Stimulated activated naive CD8-positive, alpha-beta T cell treated with anti-CD3 and anti-CD28 coated beads, Interleukin-15, amount 100 ng/mL, for 72 hours (primary cell): ENCODE measurements at regions not wholly inside any gene's neighbourhood (a gene's known extent, or its start where the extent isn't known, plus 50 kb on each side); places are given as distances from the start of the nearest gene placed in this dataset.
A peak's percentile ranks its signal among the peaks of the same experiment; 100 is the strongest.

Experiments
- ATAC-seq: fragments of 150-1000 bp; cut with Tn5 transposase; 2 replicates; pipeline ENCODE4 v1.10.0; 2021; ENCODE audit warnings: mild to moderate bottlenecking, moderate library complexity
- DNase-seq, 2 donors: peaks; one replicate each; pipeline ENCODE4 v3.0.0; 2021 to 2022
- H3K27ac Mint-ChIP-seq, 2 donors: one replicate each; pipeline ENCODE4 v1.8.0; 2022; ENCODE audit warnings: mild to moderate bottlenecking in 2 of 2, mixed read lengths in 2 of 2, moderate library complexity in 2 of 2
- H3K27me3 Mint-ChIP-seq: one replicate; pipeline ENCODE4 v1.8.0; 2022; ENCODE audit warnings: mixed read lengths
- H3K4me1 Mint-ChIP-seq: one replicate; pipeline ENCODE4 v1.8.0; 2022; ENCODE audit warnings: mild to moderate bottlenecking, mixed read lengths
- H3K4me3 Mint-ChIP-seq, 2 donors: one replicate each; pipeline ENCODE4 v1.8.0; 2022; ENCODE audit warnings: mild to moderate bottlenecking in 2 of 2, mixed read lengths in 2 of 2, moderate library complexity in 1 of 2
- H3K9me3 Mint-ChIP-seq, 2 donors: one replicate each; pipeline ENCODE4 v1.8.0; 2022; ENCODE audit warnings: mixed read lengths in 2 of 2

DNA sequence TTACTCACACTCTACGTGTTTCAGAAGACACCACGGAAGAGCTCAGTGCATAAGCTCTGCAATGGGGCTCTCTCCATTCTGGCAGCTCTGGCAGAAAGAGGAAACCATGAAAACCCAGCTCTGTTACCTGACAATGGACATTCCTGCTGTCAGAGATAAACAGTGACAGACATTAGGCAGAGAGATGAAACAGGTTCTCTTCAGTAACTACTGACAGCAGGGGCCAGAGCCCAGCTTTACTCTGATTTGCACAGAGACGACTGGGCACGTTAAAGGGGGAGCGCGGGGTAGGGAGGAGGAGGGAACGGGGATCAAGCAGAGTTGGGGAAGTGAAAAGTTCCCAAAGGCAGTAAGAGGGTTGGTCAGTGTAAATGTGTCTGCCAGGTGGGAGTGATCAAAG lies 206.1 kb downstream of the RAMP3 start:
- Mint-ChIP-seq H3K4me1 (no peaks in the 10 kb centered on the region), H3K27ac (no peak overlapping the region), H3K4me3 (no peak overlapping the region), H3K27me3 (peaks cover 17% of the 10 kb centered on the region), H3K9me3 (no peaks in the 10 kb centered on the region)
- no peak for DNase-seq
- peak; percentile 26 for ATAC-seq

DNA sequence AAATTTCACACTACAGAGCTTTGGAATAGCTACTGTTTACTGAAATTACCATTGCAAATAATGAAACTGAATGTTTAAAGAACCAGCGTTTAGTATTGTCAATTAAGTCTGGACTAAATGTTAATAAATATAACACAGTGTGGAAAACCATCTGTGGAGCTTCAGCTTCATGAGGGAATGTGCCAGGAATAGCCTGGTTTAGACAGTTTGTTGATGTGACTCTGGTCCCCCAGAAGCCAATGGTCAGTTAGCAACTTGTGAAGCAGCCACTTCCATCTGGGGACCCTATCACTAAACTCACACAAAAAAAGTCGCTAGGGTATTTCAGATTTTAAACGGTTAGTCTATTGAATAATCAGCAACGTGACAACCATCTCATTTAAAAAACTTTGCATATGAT lies 207.8 kb downstream of the RAMP3 start:
- Mint-ChIP-seq H3K27ac (no peak overlapping the region), H3K4me1 (no peaks in the 10 kb centered on the region), H3K9me3 (peaks cover 0 to 7% of the 10 kb centered on the region in 2 donors), H3K4me3 (no peak overlapping the region), H3K27me3 (peaks cover 28% of the 10 kb centered on the region)
- DNase-seq, result no peak
- ATAC-seq, result no peak

DNA sequence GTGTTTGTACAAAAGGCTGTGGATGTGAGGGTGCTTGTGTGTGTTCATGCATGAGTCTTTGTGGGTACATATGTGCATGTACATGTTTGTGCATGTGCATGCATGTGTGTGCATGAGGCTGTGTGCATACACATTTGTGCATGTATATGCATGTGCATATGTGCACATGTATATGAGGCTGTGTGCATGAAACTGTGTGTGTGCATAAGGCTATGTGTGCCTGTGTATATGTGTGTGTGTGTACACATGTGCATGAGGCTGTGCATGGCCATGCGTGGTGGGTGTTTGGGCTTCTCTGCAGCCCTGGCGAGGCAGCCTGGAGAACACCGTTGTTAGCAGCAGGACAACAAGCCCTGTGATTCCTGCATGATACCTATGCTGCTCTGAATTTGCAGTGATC lies 207.7 kb upstream of the ADCY1 start:
- peaks cover 27% of the 10 kb centered on the region for H3K27me3 Mint-ChIP-seq
- H3K27ac Mint-ChIP-seq, result no peak overlapping the region
- no peak for ATAC-seq
- peaks cover 0 to 7% of the 10 kb centered on the region in 2 donors for H3K9me3 Mint-ChIP-seq
- H3K4me1 Mint-ChIP-seq, result no peaks in the 10 kb centered on the region
- H3K4me3 Mint-ChIP-seq, result no peak overlapping the region
- DNase-seq, result no peak

DNA sequence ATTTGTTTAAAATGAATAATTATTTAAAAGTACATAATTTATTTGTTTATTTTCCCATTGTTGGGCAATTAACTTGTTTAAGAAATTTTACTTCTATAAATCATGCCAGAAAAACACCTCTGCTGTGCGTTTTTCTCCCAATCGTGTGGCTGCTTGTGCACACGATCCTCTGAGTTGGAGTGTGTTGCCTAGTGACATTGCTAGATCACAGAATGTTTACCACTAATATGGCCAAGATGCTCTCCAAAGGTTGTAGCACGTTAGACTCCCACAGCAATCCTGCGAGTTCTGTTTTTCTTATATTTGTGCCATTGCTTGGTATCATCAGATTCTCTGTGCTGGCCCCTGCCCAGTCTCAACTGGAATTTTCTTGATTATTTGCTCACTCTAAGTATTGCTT lies 207.1 kb upstream of the ADCY1 start:
- H3K27me3 Mint-ChIP-seq, result peaks cover 22% of the 10 kb centered on the region
- no peak overlapping the region for H3K4me3 Mint-ChIP-seq
- H3K27ac Mint-ChIP-seq, result no peak overlapping the region
- ATAC-seq (no peak), DNase-seq (no peak)
- H3K9me3 Mint-ChIP-seq, result peaks cover 0 to 7% of the 10 kb centered on the region in 2 donors
- no peaks in the 10 kb centered on the region for H3K4me1 Mint-ChIP-seq

DNA sequence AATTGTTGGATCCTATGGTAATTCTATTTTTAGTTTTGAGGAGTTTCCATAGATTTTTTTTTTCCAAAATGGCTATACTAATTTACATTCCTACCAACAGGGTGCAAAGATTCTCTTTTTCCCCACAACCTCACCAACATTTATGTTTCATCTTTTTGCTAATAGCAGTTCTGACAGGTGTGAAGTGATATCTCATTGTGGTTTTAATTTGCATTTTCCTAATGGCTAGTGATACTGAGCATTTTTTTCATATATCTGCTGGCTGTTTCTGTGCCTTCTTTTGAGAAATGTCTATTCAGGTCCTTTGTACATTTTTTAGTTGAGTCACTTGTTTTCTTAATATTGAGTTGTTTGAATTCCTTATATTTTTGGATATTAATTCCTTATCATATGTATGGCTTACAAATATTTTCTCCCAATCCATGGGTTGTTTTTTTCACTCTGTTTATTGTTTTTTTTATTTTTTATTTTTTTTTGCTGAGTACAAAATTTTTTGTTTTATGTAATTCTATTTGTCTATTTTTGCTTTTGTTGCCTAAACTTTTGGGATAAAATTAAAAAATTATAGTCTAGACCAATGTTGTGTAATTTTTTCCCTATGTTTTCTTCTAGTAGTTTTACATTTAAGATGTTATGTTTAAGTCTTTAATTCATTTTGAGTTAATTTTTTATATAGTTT lies 205.9 kb upstream of the ADCY1 start:
- Mint-ChIP-seq H3K9me3 (peaks cover 0 to 7% of the 10 kb centered on the region in 2 donors), H3K4me1 (no peaks in the 10 kb centered on the region), H3K27me3 (peaks cover 22% of the 10 kb centered on the region), H3K27ac (no peak overlapping the region), H3K4me3 (no peak overlapping the region)
- DNase-seq (no peak), ATAC-seq (no peak)

DNA sequence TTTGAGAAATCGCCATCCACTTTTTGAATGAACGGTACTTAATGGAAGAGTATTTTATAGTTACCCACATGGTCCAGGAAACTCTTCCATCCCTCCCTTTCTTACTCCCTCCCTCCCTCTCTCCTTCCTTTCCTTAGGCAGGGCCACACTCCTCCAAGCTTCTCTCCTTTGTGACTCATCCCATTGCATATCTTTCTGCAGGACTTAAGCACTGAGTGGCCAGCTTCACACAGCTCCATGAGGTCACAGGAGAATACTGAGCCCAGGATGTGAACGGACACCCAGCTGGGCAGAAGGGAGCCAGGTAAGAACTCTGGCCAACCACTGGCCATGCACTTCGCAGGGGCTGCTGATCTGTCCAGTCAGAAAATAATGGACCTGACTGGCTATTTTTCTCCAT lies 189.7 kb upstream of the ADCY1 start:
- no peaks in the 10 kb centered on the region for H3K4me1 Mint-ChIP-seq
- no peak for DNase-seq

DNA sequence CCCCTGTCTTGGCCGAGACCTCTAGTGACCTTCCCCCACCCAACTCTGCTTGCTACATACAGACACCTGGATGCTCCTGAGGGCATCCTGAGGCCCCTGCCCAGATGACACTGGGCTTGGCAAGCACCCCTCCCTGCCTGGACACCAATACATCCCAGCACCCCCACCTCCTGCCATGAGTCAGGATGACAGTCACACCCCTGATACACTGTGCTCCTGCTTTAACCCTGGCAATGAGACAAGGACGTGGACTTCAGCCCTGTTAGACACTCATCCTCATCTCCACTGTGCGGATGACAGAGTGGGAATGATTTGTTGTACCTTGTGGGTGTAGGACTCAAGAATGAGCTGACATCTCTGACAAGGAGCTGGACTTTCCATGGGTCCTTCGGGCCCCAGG lies 186.3 kb upstream of the ADCY1 start:
- H3K27ac Mint-ChIP-seq, result peak overlapping the region in 1 of 2 donors; percentile 28
- H3K9me3 Mint-ChIP-seq, result no peaks in the 10 kb centered on the region
- ATAC-seq (peak; percentile 28), DNase-seq (no peak)
- H3K4me1 Mint-ChIP-seq, result no peaks in the 10 kb centered on the region
- H3K27me3 Mint-ChIP-seq, result peaks cover 17% of the 10 kb centered on the region
- no peak overlapping the region for H3K4me3 Mint-ChIP-seq

More for the DNA sequence above, 189.7 kb upstream of the ADCY1 start:
- Mint-ChIP-seq H3K27me3 (peaks cover 17% of the 10 kb centered on the region), H3K27ac (no peak overlapping the region), H3K9me3 (no peaks in the 10 kb centered on the region), H3K4me3 (no peak overlapping the region)
- no peak for ATAC-seq

DNA sequence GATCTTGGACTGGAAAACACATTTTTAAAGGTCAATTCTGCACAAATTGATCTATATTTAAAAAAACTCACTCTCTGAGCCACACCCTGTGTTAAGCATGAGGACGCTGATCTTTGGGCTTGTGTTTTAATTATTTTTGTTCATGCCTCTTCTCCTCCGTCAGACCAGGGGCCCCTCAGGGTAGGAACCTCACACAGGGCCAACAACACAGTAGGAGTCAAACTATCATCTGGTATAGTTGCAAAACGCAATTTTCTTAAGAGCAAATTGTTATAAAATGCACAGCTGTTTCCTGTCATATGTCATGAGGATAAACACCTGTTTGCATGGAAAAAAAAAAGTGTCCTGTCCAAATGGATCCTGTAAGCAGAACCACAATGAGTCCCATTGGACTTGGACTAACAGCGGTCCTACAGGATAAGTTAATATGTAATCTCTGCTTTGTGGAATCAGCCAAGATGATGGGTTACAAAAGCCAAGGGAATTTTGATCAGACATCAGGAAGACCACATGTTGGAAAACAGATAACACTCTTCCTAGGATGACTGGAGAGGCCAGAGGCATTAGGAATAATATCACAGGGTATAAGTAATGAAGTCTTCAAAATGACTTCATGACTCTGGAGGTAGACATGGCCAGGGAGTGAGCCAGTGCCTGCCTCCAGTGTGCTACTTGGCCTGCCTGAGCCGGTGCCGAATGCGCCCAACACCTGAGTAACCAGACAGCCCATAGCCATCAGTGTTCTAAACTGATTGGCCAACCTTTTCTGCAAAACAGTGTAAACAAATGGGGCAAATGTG lies 184.9 kb upstream of the ADCY1 start:
- Mint-ChIP-seq H3K27me3 (peaks cover 16% of the 10 kb centered on the region), H3K4me3 (no peak overlapping the region), H3K27ac (no peak overlapping the region), H3K9me3 (peaks cover 0 to under 1% of the 10 kb centered on the region in 2 donors), H3K4me1 (no peaks in the 10 kb centered on the region)
- ATAC-seq (no peak), DNase-seq (no peak)

DNA sequence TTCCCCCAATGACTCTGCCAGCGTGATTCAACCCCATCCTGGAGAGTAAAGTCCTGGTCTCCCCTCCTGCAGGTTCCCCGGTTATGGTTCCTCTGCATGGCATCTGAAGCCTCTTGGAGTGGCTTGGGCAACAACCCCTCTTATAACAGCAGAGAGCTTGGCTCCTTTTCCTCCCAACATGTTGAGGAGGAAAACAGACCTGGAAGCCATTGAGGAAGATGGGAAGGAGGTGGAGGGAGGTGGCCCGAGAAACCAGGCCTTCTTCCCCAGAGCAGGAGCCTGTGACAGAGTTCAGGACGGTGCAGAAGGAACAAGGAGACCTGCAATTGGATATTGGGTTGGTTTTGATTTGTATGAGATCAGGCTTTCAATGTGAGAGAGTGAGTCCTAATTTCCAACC lies 184.0 kb upstream of the ADCY1 start:
- Mint-ChIP-seq H3K9me3 (peaks cover 0 to 10% of the 10 kb centered on the region in 2 donors), H3K4me3 (no peak overlapping the region), H3K27me3 (peaks cover 7% of the 10 kb centered on the region), H3K4me1 (no peaks in the 10 kb centered on the region), H3K27ac (no peak overlapping the region)
- ATAC-seq, result no peak
- DNase-seq, result no peak

DNA sequence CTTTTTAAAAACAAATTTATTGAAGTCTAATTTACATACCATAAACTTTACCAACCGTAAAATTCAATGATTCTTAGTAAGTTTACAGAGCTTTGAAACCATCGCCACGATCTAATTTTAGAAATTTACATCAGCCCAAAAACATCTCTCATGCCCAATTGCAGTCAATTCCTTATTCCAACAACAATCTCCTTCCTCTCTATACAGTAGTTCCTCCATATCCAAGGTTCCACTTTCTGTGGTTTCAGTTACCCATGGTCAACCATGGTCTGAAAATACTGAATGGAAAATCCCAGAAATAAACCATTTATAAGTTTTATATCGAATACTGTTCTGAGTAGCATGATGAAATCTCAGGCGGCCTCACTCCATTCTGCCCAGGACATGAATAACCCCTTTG lies 183.4 kb upstream of the ADCY1 start:
- no peak overlapping the region for H3K4me3 Mint-ChIP-seq
- peaks cover 2% of the 10 kb centered on the region for H3K27me3 Mint-ChIP-seq
- no peak overlapping the region for H3K27ac Mint-ChIP-seq
- DNase-seq, result no peak
- ATAC-seq, result no peak
- H3K9me3 Mint-ChIP-seq, result peaks cover under 1 to 12% of the 10 kb centered on the region in 2 donors
- H3K4me1 Mint-ChIP-seq, result no peaks in the 10 kb centered on the region

DNA sequence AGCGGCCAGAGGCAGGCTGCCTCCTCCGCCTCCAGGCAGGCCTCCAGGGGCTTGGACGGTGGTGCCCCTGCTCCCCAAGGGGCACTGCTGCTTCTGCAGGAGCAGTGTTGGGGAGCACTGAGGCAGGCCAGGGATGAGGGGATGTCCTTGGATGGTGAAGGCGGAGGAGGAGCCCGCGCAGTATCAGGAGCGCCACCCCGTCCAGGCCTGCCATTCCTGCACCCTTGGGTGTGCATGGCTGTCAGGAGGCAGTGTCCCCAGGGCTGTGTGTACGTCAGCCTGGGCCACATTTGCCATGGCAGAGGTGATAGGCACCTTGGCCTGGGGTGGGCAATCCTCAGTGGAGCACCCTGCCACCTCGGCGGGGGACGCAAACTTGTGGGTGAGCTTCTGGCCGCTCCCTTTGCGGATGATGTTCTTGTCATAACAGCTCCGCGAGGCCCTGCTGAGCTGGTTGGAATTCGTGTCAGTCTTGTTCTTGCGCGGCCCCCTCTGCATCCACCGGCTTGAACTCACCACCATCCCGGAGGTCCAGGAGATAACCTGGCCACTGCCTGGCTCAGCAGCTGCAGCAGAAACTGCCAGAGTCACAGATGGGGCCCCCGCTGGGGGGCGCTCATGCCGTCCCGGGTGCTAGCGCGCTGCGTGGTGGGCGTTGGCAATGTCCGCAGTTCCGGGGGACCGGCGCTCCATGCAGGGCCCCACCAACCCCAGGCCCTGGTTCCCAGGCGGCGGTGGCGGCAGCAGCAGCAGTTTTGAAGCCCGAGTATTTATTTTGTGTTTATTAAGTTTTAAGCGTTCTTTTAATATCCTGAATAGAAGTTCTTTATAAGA lies 182.3 kb upstream of the ADCY1 start:
- no peak for DNase-seq
- H3K27ac Mint-ChIP-seq, result no peak overlapping the region
- ATAC-seq, result no peak
- H3K4me3 Mint-ChIP-seq, result no peak overlapping the region
- H3K27me3 Mint-ChIP-seq, result no peaks in the 10 kb centered on the region
- no peaks in the 10 kb centered on the region for H3K4me1 Mint-ChIP-seq
- H3K9me3 Mint-ChIP-seq, result peaks cover 11 to 20% of the 10 kb centered on the region in 2 donors

DNA sequence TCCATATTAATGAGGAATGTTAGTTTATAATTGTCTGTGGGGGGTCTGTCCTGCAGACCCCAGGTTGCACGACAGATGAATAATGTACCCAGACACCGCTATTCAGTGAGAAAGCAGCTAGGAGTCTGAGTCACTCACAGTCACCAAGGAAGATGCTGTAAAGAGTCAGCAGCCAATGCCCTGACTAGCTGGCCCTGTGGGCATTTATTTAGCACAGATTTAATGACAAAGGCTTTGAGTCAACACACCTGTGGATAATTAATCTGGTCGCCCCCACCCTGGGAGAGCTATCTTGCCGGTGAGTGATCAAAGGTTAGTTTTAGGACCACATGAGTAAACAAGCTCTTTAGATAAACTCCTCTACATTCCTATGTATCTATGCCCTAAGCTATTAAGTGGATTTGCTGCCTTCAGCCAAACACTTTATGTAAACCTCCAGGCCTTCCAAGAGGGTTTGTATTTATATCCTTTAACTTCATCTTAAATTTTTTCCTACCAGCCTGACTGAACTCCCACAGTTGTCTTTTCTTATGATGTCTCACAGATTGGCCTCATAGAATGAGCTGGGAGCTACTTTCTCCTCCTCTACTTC lies 180.0 kb upstream of the ADCY1 start:
- H3K4me1 Mint-ChIP-seq, result no peaks in the 10 kb centered on the region
- H3K27me3 Mint-ChIP-seq, result peaks cover 10% of the 10 kb centered on the region
- DNase-seq (no peak), ATAC-seq (no peak)
- H3K9me3 Mint-ChIP-seq, result peaks cover 11 to 20% of the 10 kb centered on the region in 2 donors
- no peak overlapping the region for H3K4me3 Mint-ChIP-seq
- H3K27ac Mint-ChIP-seq, result no peak overlapping the region

DNA sequence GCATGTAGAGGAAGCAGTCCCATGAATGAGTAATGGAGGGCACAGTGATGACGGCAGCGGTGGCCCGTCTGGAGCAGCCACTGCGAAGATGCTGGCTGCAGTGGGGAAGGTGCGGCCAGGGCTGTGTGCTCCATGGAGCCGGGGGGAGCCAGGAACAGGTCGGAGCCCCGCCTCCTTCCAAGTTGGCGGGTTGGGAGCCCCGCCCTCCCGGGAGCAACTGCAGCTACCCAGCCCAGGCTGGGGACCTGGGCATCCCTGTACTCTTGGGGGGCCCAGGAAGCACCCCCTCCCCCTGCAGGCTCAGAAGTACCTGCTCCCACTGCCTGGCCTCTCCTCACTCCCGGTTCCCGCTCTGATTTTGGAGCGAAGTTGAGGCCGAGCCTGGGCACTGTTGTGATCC lies 175.1 kb upstream of the ADCY1 start:
- H3K27me3 Mint-ChIP-seq, result peaks cover 27% of the 10 kb centered on the region
- H3K4me1 Mint-ChIP-seq, result peaks cover 21% of the 10 kb centered on the region
- peak overlapping the region in 1 of 2 donors; percentile 64 for H3K27ac Mint-ChIP-seq
- H3K4me3 Mint-ChIP-seq, result no peak overlapping the region
- no peak for DNase-seq
- H3K9me3 Mint-ChIP-seq, result peaks cover 16 to 29% of the 10 kb centered on the region in 2 donors
- ATAC-seq, result no peak

DNA sequence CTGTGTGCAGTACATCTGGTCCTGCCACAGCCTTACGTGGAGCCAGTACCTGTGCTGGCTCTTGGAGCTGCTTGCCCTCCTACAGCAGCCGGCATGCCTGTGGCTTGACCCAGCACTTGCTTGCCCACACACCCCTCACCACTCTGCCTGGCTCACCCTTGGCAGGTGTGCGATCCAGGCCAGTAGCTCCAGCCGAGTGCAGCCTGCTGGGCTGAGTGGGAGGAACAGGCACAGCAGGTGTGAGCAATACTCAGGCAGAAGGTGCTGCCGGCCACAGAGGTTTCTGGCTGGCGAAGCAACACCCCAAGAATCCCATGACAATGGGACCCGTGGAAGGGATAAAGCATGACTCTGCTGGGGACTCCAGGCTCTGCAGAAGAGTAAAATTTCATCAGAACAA lies 173.5 kb upstream of the ADCY1 start:
- Mint-ChIP-seq H3K27ac (no peak overlapping the region), H3K27me3 (peaks cover 43% of the 10 kb centered on the region), H3K9me3 (peaks cover 16 to 18% of the 10 kb centered on the region in 2 donors), H3K4me1 (peaks cover 21% of the 10 kb centered on the region), H3K4me3 (no peak overlapping the region)
- ATAC-seq (no peak), DNase-seq (no peak)

DNA sequence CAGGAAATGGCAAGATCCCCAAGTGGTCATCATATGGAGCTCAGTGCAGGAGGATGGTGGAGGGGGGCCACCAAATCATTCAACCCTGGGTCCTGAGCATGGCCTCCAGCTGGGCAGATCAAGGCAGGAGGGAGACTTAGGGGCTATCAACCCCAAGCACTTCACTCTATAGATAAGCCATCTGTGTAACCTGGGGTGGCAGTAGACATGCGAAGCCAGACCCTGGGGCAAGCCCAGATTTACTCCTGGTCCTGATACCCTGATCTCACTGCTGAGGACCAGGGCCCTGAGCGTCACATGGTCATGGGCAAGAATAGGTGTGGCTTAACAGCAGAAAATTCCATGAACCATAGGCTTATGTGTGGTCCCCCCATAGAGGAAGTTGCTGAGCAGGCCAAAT lies 173.0 kb upstream of the ADCY1 start:
- H3K4me3 Mint-ChIP-seq, result no peak overlapping the region
- peaks cover 12 to 13% of the 10 kb centered on the region in 2 donors for H3K9me3 Mint-ChIP-seq
- peak overlapping the region; percentile 20 to 31 for H3K27ac Mint-ChIP-seq
- ATAC-seq (no peak), DNase-seq (no peak)
- H3K4me1 Mint-ChIP-seq, result peaks cover 21% of the 10 kb centered on the region
- H3K27me3 Mint-ChIP-seq, result peaks cover 48% of the 10 kb centered on the region
